Duodenal mucosa (tissue), 2 donors: ENCODE measurements at regions not wholly inside any gene's neighbourhood (a gene's known extent, or its start where the extent isn't known, plus 50 kb on each side); places are given as distances from the start of the nearest gene placed in this dataset.

Experiments used
- H3K27ac ChIP-seq: one replicate; pipeline ENCODE4 v1.7.0; 2013; ENCODE audit warnings: low read depth, low read length
- H3K27me3 ChIP-seq, 2 donors: one replicate each; pipeline ENCODE4 v1.7.0; 2013; ENCODE audit warnings: low read length in 2 of 2, control low read depth in 1 of 2; ENCODE audit not compliant: insufficient read depth in 2 of 2, control insufficient read depth in 1 of 2
- H3K36me3 ChIP-seq, 2 donors: one replicate each; pipeline ENCODE4 v1.7.0; 2013; ENCODE audit warnings: low read length in 2 of 2, control low read depth in 1 of 2; ENCODE audit not compliant: insufficient read depth in 2 of 2, control insufficient read depth in 1 of 2
- H3K4me1 ChIP-seq, 2 donors: one replicate each; pipeline ENCODE4 v1.7.0; 2013; ENCODE audit warnings: low read length in 2 of 2, control low read depth in 1 of 2; ENCODE audit not compliant: insufficient read depth in 2 of 2, control insufficient read depth in 1 of 2
- H3K4me3 ChIP-seq, 2 donors: one replicate each; pipeline ENCODE4 v1.7.0; 2013; ENCODE audit warnings: low read length in 2 of 2, low read depth in 1 of 2
- H3K9ac ChIP-seq, 2 donors: one replicate each; pipeline ENCODE4 v1.7.0; 2013; ENCODE audit warnings: low read length in 2 of 2, low read depth in 1 of 2
- H3K9me3 ChIP-seq, 2 donors: one replicate each; pipeline ENCODE4 v1.7.0; 2013; ENCODE audit warnings: low read length in 2 of 2, control low read depth in 1 of 2; ENCODE audit not compliant: control insufficient read depth in 1 of 2

DNA sequence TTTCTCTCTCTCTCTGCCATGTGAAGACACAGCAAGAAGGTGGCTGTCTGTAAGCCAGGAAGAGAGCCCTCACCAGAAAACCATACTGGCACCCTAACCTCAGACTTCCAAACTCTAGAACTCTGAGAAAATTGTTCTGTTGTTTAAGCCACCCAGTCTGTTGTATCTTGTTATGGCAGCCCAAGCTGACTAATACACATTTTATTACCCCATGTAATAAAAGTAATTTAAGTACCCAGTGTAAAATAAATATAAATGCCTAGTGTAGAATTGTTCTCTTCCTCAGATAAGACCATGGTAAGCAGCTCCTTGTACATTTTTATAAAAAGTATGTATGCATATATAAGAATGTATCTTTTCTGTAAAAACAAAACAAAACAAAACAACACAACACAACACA lies 119.7 kb downstream of the DTL start:
- no peaks in the 10 kb centered on the region for H3K27me3 ChIP-seq
- H3K4me1 ChIP-seq = peaks cover 10 to 19% of the 10 kb centered on the region in 2 donors
- no peak overlapping the region for H3K4me3 ChIP-seq
- H3K36me3 ChIP-seq = no peaks in the 10 kb centered on the region
- no peaks in the 10 kb centered on the region for H3K9me3 ChIP-seq
- H3K27ac ChIP-seq = no peak overlapping the region
- no peak overlapping the region for H3K9ac ChIP-seq

DNA sequence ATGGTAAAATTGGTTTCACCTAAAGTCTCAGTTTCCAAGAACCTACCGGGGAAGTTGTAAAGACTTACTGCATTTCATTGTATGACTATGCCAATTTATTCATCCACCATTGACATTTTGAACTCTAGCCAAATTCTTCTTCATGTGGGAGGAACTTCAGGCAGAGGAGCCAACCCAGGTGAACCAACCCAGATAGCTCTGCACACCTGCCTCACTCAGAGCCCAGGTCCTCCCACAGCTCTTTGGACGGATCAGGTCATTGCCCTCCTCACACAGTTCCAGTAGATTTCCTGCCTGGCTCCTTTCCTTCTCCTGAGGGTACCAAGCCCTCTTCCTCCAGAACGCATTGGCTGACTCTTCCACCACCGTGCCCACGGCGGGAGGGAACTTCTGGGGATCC lies 121.7 kb downstream of the DTL start:
- no peak overlapping the region for H3K27ac ChIP-seq

DNA sequence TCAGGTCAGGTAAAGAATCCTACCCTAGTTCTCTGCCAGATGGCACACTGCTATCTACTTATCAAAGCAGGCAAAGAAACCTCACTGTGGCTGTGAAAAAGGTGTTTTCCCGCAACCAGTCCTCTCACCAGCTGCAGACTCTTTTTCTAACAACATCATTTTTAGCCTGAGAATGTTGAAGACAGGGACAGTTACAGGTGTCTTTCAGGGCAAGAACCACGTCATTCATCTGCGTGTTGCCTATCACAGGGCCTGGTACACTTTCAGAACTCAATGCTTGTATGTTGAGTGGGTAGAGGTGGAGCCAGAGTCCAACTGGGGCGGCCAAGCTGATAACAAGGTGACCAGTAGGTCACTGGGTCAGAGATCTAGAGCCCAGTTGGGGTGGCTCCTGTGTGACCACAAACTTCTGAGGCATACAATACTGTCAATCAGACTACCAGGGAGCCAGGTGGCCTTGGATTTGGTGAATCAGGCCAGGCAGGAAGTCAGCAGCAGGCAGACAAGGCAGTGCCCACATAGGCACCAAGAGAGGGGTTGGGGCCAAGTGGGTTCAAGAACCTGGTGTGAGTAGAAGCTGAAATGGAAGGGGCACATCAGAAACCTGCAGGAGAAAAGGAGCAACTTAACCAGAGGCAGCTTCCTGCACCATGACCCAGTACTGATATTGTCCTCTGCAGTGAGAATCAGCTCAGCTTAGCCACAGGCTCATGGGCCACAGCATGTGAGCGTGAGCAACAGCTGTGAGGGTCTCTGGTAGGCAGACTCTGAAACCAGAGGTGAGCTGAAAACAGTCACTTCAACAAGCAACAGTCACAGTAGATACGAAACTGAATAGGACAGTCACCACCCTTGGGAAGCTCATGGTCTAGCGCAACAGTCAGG lies 123.6 kb downstream of the DTL start:
- H3K4me3 ChIP-seq = no peak overlapping the region
- no peaks in the 10 kb centered on the region for H3K27me3 ChIP-seq

More for the DNA sequence above, 121.7 kb downstream of the DTL start:
- peaks cover 12 to 17% of the 10 kb centered on the region in 2 donors for H3K4me1 ChIP-seq
- H3K36me3 ChIP-seq = no peaks in the 10 kb centered on the region
- H3K4me3 ChIP-seq = no peak overlapping the region
- H3K9me3 ChIP-seq = no peaks in the 10 kb centered on the region
- H3K9ac ChIP-seq = no peak overlapping the region
- no peaks in the 10 kb centered on the region for H3K27me3 ChIP-seq

DNA sequence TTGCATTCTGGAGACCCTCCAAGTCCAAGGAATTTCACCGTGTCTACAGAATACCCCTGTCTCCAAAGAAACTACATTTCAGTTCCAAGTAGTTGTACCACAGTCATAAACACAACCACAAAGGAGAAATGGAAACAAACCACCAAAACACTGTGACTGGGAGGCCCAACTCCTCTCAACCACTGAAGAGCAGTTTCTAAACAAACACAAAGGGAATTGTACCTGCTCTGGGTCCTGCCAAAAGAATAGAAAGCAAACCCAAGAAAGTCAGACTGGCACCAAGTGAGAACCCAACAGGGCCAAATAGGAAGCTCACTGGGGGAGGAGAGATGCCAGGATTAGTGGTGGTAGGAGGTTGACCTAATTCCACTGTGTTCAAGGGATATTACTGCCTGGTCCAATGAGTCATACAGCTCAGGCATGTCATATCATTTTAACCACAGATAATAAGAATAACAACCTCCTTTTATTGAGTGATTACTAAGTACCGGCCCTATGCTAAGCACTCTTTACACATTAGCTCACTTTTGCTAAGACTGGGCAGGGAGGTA lies 123.9 kb upstream of the PPP2R5A start:
- H3K27ac ChIP-seq = no peak overlapping the region

More for the DNA sequence above, 123.6 kb downstream of the DTL start:
- Histone ChIP-seq H3K9me3 (no peaks in the 10 kb centered on the region), H3K4me1 (peaks cover 5 to 9% of the 10 kb centered on the region in 2 donors), H3K9ac (no peak overlapping the region), H3K27ac (no peak overlapping the region), H3K36me3 (no peaks in the 10 kb centered on the region)

DNA sequence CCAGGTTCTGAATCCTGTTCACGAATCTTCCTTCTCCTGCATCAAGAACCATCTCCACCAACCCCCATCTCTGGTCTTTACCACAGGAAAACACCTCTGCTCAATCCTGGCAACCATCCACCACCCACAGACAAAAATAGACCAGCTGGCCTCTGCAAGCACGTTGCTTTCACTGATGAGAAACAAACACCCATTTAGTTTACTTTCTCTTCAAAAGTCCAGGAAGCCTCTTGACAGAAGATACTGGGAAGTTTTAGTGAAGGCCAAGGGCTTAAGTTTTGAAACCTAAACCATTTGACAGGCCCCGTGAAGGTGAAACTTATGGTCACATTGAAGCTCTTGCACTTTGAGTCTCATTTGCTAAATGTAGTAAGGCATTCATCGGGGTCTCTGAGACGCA lies 122.6 kb upstream of the PPP2R5A start:
- no peaks in the 10 kb centered on the region for H3K36me3 ChIP-seq
- H3K27ac ChIP-seq = no peak overlapping the region
- no peak overlapping the region for H3K4me3 ChIP-seq
- H3K9ac ChIP-seq = no peak overlapping the region
- H3K27me3 ChIP-seq = no peaks in the 10 kb centered on the region
- no peaks in the 10 kb centered on the region for H3K9me3 ChIP-seq
- H3K4me1 ChIP-seq = peaks cover 5 to 16% of the 10 kb centered on the region in 2 donors

More for the DNA sequence above, 123.9 kb upstream of the PPP2R5A start:
- Histone ChIP-seq H3K9me3 (no peaks in the 10 kb centered on the region), H3K4me1 (peaks cover 5 to 9% of the 10 kb centered on the region in 2 donors), H3K36me3 (no peaks in the 10 kb centered on the region), H3K9ac (no peak overlapping the region), H3K27me3 (no peaks in the 10 kb centered on the region), H3K4me3 (no peak overlapping the region)

DNA sequence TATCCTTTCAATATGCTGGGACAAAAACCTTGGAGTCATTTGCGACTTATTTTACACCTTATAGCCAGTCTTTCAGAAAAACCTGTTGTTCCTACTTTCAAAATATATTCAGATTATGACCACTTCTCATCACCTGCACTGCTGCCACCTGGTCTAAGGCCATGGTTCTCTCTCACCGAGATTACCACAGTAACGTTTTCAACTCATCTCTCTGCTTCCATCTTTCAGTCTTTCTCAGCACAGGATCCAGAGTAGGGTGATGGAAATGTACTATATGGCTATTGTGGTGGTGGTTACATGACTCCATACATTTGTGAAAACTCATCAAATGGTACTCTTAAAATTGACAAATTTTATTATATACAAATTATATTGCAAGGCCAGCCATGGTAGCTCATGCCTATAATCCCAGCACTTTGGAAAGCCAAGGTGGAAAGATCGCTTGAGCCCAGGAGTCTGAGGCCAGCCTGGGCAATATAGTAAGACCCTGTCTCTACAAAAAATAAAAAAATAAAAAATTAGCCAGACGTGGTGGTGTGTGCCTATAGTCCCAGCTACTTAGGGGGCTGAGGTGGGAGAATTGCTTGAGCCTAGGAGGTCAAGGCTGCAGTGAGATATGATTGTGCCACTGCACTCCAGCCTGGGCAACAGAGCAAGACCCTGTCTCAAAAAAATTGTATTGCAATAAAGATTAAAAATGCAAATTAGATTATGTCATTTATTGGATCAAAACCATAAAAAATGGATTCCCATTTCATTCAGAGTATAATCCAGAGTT lies 120.9 kb upstream of the PPP2R5A start:
- Histone ChIP-seq H3K36me3 (no peaks in the 10 kb centered on the region), H3K9me3 (no peaks in the 10 kb centered on the region), H3K9ac (no peak overlapping the region), H3K4me1 (peaks cover 0 to 13% of the 10 kb centered on the region in 2 donors), H3K4me3 (no peak overlapping the region), H3K27ac (no peak overlapping the region), H3K27me3 (no peaks in the 10 kb centered on the region)

DNA sequence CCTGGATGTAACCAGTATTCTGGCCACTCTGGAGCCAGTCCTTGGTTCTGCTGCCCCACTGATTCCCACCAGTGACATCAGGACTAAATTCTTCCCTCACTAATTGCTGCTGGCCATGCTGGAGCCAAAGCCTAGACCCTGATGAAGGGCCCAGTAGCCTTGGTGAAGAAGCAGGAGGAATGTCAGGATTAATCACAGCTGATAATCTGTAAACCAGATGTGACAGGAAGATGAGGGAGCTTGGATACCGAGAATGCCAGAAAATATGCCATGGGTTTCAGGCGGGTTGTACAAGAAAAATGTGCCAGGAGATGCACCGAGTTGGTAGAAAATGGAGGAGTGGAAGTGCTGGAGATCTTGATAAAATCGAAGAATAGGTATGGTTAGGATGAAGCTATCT lies 119.0 kb upstream of the PPP2R5A start:
- H3K36me3 ChIP-seq = no peaks in the 10 kb centered on the region

DNA sequence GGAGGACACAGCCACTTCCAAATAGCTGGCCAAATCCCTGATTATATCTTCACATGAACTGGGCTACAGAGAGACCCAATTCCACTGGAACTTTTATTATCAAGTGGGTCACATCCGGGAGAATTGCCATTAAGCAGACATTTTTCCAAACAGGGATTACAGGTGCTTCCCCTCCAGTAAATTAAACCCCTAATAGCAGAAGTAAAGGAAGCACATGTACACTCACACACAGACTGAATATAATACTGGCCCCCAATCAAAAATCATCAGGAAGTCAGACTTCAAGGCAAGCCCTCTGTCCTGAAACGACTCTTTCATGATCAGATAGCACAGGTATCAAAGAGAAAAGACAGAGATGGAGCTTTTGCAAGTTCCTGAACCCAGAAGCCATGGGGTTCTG lies 118.6 kb upstream of the PPP2R5A start:
- no peak overlapping the region for H3K9ac ChIP-seq
- H3K4me3 ChIP-seq = no peak overlapping the region
- no peaks in the 10 kb centered on the region for H3K27me3 ChIP-seq
- no peaks in the 10 kb centered on the region for H3K9me3 ChIP-seq
- no peaks in the 10 kb centered on the region for H3K36me3 ChIP-seq
- no peak overlapping the region for H3K27ac ChIP-seq
- H3K4me1 ChIP-seq = peaks cover 0 to 13% of the 10 kb centered on the region in 2 donors

More for the DNA sequence above, 119.0 kb upstream of the PPP2R5A start:
- peaks cover 0 to 13% of the 10 kb centered on the region in 2 donors for H3K4me1 ChIP-seq
- H3K9me3 ChIP-seq = no peaks in the 10 kb centered on the region
- no peak overlapping the region for H3K4me3 ChIP-seq
- no peak overlapping the region for H3K27ac ChIP-seq
- H3K27me3 ChIP-seq = no peaks in the 10 kb centered on the region
- no peak overlapping the region for H3K9ac ChIP-seq

DNA sequence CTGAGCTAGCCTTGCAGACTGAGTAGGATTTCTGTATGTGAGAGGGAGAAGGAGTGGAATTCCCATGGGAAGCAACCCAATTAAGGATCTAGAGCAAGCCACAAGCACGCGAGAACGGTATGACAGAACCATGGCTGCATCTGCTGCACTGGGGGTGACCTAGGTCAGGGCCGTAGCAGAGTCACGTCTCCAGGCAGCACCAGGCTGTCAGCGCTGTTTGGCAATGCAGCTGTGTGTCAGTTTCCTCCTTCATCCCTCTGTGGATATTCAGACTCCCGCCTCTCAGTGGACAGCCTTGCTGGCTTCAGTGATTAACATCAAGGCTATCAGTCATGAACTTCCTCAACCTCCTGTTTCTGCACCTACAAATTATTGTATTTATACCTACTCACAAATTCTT lies 118.1 kb upstream of the PPP2R5A start:
- Histone ChIP-seq H3K27me3 (no peaks in the 10 kb centered on the region), H3K4me1 (peaks cover 0 to 13% of the 10 kb centered on the region in 2 donors), H3K9me3 (no peaks in the 10 kb centered on the region), H3K4me3 (no peak overlapping the region), H3K9ac (no peak overlapping the region), H3K27ac (no peak overlapping the region), H3K36me3 (no peaks in the 10 kb centered on the region)

DNA sequence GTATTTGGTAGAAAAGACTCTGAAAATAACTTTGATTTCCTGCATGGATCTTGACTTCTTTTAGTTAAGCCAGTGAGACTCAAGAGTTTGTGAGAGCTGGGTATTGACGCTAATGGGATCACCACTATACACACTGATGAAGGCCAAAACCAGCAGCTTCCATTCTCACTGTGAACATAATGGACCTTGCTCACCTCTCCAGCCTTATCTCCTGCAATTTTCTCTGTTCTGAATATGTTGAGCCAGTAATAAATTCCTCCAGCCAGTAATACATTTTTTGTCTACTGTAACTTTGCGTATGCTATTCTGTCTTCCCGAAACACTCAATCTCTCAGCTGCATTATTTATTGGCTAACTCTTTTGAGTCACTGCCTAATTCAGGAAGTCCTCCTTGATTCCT lies 111.6 kb upstream of the PPP2R5A start:
- no peak overlapping the region for H3K9ac ChIP-seq
- no peak overlapping the region for H3K4me3 ChIP-seq
- H3K27ac ChIP-seq = no peak overlapping the region
- H3K36me3 ChIP-seq = no peaks in the 10 kb centered on the region
- H3K9me3 ChIP-seq = no peaks in the 10 kb centered on the region
- H3K4me1 ChIP-seq = peaks cover 0 to 6% of the 10 kb centered on the region in 2 donors
- no peaks in the 10 kb centered on the region for H3K27me3 ChIP-seq
